ENCODE measurements at regions not wholly inside any gene's neighbourhood (a gene's known extent, or its start where the extent isn't known, plus 50 kb on each side); places are given as distances from the start of the nearest gene placed in this dataset.

DNA sequence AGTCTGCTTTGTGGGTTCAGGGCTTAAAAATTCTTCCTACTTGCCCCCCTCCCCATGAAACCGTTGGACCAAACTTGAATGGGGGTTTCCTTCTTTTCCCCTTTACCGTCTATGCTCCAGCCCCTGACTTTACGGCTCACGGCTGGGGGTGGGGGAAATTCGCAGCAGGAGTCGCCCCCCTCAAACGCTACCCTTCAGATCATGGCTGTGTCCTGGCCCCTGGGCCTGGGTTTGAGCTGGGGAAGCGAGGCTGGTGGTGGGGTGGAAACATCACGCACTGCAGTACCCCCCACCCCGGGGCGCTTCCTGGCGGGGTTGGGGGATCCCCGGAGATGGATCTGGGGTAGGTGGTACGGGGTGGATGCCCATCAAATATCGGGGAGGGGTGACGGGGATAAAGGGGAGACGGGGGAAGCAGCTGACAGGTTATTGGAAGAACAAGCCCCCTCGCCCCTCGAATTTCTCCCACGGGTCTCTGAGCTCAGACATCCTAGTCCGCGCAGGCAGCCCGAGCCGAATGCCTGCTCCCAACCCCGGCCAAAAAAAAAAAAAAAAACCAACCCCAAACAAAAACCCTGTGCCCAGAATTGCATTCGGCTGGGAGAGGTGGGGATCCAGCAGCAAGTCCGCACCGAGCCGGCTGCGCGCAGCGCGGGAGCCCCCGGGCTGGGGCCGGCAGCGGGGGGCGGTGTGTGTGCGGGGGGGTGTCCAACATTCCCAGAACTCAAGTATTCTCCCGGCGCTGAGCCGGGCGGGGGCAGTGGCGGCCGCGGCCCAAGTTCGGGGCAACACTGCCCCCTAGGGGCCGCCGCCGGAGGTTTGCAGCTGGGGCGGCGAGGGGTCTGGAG lies 59.0 kb upstream of the ACOT11 start (continued):
- TF ChIP-seq, protein P1, sequence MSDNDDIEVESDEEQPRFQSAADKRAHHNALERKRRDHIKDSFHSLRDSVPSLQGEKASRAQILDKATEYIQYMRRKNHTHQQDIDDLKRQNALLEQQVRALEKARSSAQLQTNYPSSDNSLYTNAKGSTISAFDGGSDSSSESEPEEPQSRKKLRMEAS (CRISPR knock-in tag; IDR thresholded peaks at IDR 0.05), result no peak
- TF ChIP-seq ZSCAN29 (IDR thresholded peaks at IDR 0.05) (no peak), SIN3B (IDR thresholded peaks at IDR 0.05; ENCODE audit: low read depth) (no peak), ZNF134 (CRISPR knock-in tag; conservative IDR thresholded peaks at IDR 0.05) (no peak), BACH1 (tag; IDR thresholded peaks at IDR 0.05) (no peak), BRF1 (IDR thresholded peaks at IDR 0.05; ENCODE audit: borderline replicate concordance, extremely low read depth, insufficient read length) (no peak), POLR2AphosphoS5 (IDR thresholded peaks at IDR 0.05; ENCODE audit: control insufficient read depth, insufficient read depth, low read depth, low read length) (0 out of 2 replicates have a peak, but pooled peaks have one; percentile 1), SMC3 (conservative IDR thresholded peaks at IDR 0.05; ENCODE audit: insufficient read depth, low read depth, low read length) (peak; percentile 87), ASH1L (IDR thresholded peaks at IDR 0.05; ENCODE audit: borderline replicate concordance, low read depth, partially characterized antibody) (no peak), ARID1B (IDR thresholded peaks at IDR 0.05) (peak; percentile 48; the same call in 1 of the 2 replicates), FOXJ3 (CRISPR knock-in tag; IDR thresholded peaks at IDR 0.05) (no peak), ARID2 (IDR thresholded peaks at IDR 0.05) (0 out of 2 replicates have a peak, but pooled peaks have one; percentile 43), FOXA1 (IDR thresholded peaks at IDR 0.05; ENCODE audit: borderline replicate concordance) (no peak), ZNF133 (CRISPR knock-in tag; IDR thresholded peaks at IDR 0.05) (no peak), RHOXF2B (CRISPR knock-in tag; conservative IDR thresholded peaks at IDR 0.05) (no peak)
- TF ChIP-seq, protein P2, sequence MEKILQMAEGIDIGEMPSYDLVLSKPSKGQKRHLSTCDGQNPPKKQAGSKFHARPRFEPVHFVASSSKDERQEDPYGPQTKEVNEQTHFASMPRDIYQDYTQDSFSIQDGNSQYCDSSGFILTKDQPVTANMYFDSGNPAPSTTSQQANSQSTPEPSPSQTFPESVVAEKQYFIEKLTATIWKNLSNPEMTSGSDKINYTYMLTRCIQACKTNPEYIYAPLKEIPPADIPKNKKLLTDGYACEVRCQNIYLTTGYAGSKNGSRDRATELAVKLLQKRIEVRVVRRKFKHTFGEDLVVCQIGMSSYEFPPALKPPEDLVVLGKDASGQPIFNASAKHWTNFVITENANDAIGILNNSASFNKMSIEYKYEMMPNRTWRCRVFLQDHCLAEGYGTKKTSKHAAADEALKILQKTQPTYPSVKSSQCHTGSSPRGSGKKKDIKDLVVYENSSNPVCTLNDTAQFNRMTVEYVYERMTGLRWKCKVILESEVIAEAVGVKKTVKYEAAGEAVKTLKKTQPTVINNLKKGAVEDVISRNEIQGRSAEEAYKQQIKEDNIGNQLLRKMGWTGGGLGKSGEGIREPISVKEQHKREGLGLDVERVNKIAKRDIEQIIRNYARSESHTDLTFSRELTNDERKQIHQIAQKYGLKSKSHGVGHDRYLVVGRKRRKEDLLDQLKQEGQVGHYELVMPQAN (IDR thresholded peaks at IDR 0.05; ENCODE audit: borderline replicate concordance), result peak; percentile 33; the same call in 1 of the 2 replicates

All from K562 (cell line).